Heart right ventricle (tissue), 16 donors: ENCODE measurements at regions not wholly inside any gene's neighbourhood (a gene's known extent, or its start where the extent isn't known, plus 50 kb on each side); places are given as distances from the start of the nearest gene placed in this dataset.

Experiments used
- ATAC-seq, 8 donors: fragments of 200-7000 bp; cut with Tn5 transposase; one replicate each; pipeline ENCODE4 v1.9.1; 2020; ENCODE audit warnings: mild to moderate bottlenecking in 8 of 8, moderate library complexity in 8 of 8, moderate number of reproducible peaks in 1 of 8
- DNase-seq, 2 donors: peaks; one replicate each; pipeline ENCODE4 v3.0.0-alpha.2; 2020
- H3K27ac ChIP-seq, 10 donors: fragments of 200-600 bp; sonication (generic) in 2 of 10; one replicate each; pipeline versions ENCODE4 v1.5.0 to v1.8.0; 2020 to 2022; ENCODE audit warnings: mild to moderate bottlenecking in 3 of 10
- H3K27me3 ChIP-seq, 7 donors: fragments of 200-600 bp; one replicate each; pipeline ENCODE4 v1.8.0; 2021 to 2022; ENCODE audit warnings: mild to moderate bottlenecking in 2 of 7
- H3K36me3 ChIP-seq, 9 donors: fragments of 200-600 bp; sonication (generic) in 1 of 9; one replicate each; pipeline versions ENCODE4 v1.5.0 to v1.8.0; 2020 to 2022; ENCODE audit warnings: mild to moderate bottlenecking in 2 of 9
- H3K4me1 ChIP-seq, 9 donors: fragments of 200-600 bp; sonication (generic) in 1 of 9; one replicate each; pipeline versions ENCODE4 v1.5.0 to v1.8.0; 2020 to 2022; ENCODE audit warnings: mild to moderate bottlenecking in 4 of 9
- H3K4me3 ChIP-seq, 10 donors: fragments of 200-600 bp; sonication (generic) in 2 of 10; one replicate each; pipeline versions ENCODE4 v1.5.0 to v1.8.0; 2020 to 2022; ENCODE audit warnings: mild to moderate bottlenecking in 7 of 10, moderate library complexity in 2 of 10
- H3K9me3 ChIP-seq, 11 donors: fragments of 200-600 bp in 10 of 11; sonication (generic) in 2 of 11; one replicate each; pipeline versions ENCODE4 v1.5.0 to v1.8.0; 2013 to 2022; ENCODE audit warnings: mild to moderate bottlenecking in 2 of 11, control low read depth in 1 of 11, moderate library complexity in 1 of 11
- CTCF ChIP-seq, 9 donors: fragments of 200-600 bp; sonication (generic) in 2 of 9; IDR thresholded peaks; one replicate each; pipeline versions ENCODE4 v1.5.0 to v1.8.0; 2021 to 2022; ENCODE audit warnings: antibody characterized with exemption in 9 of 9, mild to moderate bottlenecking in 5 of 9, moderate library complexity in 1 of 9
- WGBS, 2 donors: extraction: QIAGEN DNeasy Blood & Tissue Kit; methylation state at CpG; one replicate each; pipeline ENCODE4 v1.1.7; 2013; ENCODE audit warnings: inconsistent platforms in 1 of 2; 5-methylcytosine and 5-hydroxymethylcytosine counted together
- intact Hi-C, 10 donors: fragments of 100-400 bp; cut with DNase I; formaldehyde crosslinking; loops; one replicate each; pipeline versions ENCODE4 v1.11.1 to v1.14.2; 2022
- donor health status: Arrhythmogenic right ventricular cardiomyopathy.
- donor health status: ischemic (EF 13 %, LVEDD 7.1; RV severe dilation, severe dysfunction).
- donor health status: healthy with polysubstance abuse.
- donor health status: DM: no; HTN: yes; CAD: no.
- donor health status: DM: no; HTN: no; CAD: no.
- donor health status: ischemic (EF 25% LVEDD 6.9; RV normal size, moderate dysfunction).
- donor health status: ischemic (EF 25% LVEDD 5.7; RV mildly dilated, moderate dysfunction).
- donor health status: healthy.
- donor health status: DM: yes; HTN: yes; CAD: no.
- donor health status: Ischemic cardiomyopathy.
- donor health status: ischemic (EF 35%, LVEDD 5.7; RV mildly dilated, moderate dysfunction).
- donor health status: nonischemic (EF 11% LVEDD 7.7; RV severe dilation, severe dysfunction).
- donor health status: DM: yes; HTN: yes; CAD: no.
- donor health status: PGD.
- donor health status: ischemic (EF 29% LVEDD 5.4; RV normal size, mild dysfunction).
- donor health status: nonischemic (EF 23%, LVEDD 6.1; RV moderate dilation, normal function).

GRCh38 chr12:46508651-46509050 lies 136.1 kb upstream of the SLC38A2 start:
- H3K27ac ChIP-seq, result no peak overlapping the region
- peaks cover 0 to 42% (median 11%) of the 10 kb centered on the region in 11 donors for H3K9me3 ChIP-seq
- DNase-seq (no peak), ATAC-seq (no peak)
- H3K4me1 ChIP-seq, result no peaks in the 10 kb centered on the region
- intact Hi-C loops, result no loop called here
- no peak for TF ChIP-seq CTCF (IDR thresholded peaks at IDR 0.05)
- 94 to 95% methylated on average over 6 of the region's 6 CpGs for WGBS, 2 donors
- H3K36me3 ChIP-seq, result no peaks in the 10 kb centered on the region
- no peaks in the 10 kb centered on the region for H3K27me3 ChIP-seq
- no peak overlapping the region for H3K4me3 ChIP-seq

- no peak for TF ChIP-seq CTCF (IDR thresholded peaks at IDR 0.05)
- Histone ChIP-seq H3K27me3 (no peaks in the 10 kb centered on the region), H3K27ac (no peak overlapping the region), H3K9me3 (peaks cover 0 to 48% (median 11%) of the 10 kb centered on the region in 11 donors), H3K36me3 (no peaks in the 10 kb centered on the region), H3K4me3 (no peak overlapping the region), H3K4me1 (no peaks in the 10 kb centered on the region)
- DNase-seq (no peak), ATAC-seq (no peak)
- intact Hi-C loops, result no loop called here
These were observed 135.2 kb upstream of the SLC38A2 start for GRCh38 chr12:46507766-46508165.

- H3K4me1 ChIP-seq, result no peaks in the 10 kb centered on the region
- H3K9me3 ChIP-seq, result peaks cover 0 to 54% (median 11%) of the 10 kb centered on the region in 11 donors
- TF ChIP-seq CTCF (IDR thresholded peaks at IDR 0.05), result no peak
- no peaks in the 10 kb centered on the region for H3K36me3 ChIP-seq
- H3K27me3 ChIP-seq, result no peaks in the 10 kb centered on the region
- intact Hi-C loops, result no loop called here
- no peak overlapping the region for H3K27ac ChIP-seq
- 89 to 97% methylated on average over 1 of the region's 1 CpG for WGBS, 2 donors
- no peak overlapping the region for H3K4me3 ChIP-seq
- DNase-seq (no peak), ATAC-seq (no peak)
These were observed 134.4 kb upstream of the SLC38A2 start for GRCh38 chr12:46506961-46507360.

DNA sequence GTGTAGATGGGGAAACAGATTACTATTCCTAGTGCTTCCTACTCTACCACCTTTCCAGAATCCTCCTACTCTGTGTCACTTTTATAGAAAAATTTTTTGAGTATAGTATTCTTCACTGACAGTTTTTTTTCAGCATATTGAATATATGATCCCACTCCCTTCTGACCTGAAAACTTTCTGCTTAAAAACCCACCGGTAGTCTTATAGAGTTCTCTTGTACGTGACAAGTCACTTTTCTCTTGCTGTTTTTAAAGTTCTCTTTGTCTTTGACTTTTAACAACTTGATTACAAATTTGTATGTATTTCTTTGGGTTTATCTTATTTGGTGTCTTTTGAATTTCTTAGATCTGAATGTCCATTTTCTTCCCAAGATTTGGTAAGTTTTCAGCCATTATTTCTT lies 133.6 kb upstream of the SLC38A2 start:
- ATAC-seq (no peak), DNase-seq (no peak)
- Histone ChIP-seq H3K9me3 (peaks cover 0 to 54% (median 18%) of the 10 kb centered on the region in 11 donors), H3K4me3 (no peak overlapping the region), H3K36me3 (no peaks in the 10 kb centered on the region), H3K27me3 (no peaks in the 10 kb centered on the region), H3K27ac (no peak overlapping the region), H3K4me1 (no peaks in the 10 kb centered on the region)
- no peak for TF ChIP-seq CTCF (IDR thresholded peaks at IDR 0.05)
- WGBS, 2 donors, result 96 to 98% methylated on average over 2 of the region's 2 CpGs
- intact Hi-C loops, result no loop called here

GRCh38 chr12:46504494-46504893 lies 131.9 kb upstream of the SLC38A2 start:
- intact Hi-C loops, result no loop called here
- Histone ChIP-seq H3K4me3 (no peak overlapping the region), H3K9me3 (peaks cover 0 to 54% (median 23%) of the 10 kb centered on the region in 11 donors), H3K4me1 (no peaks in the 10 kb centered on the region), H3K36me3 (no peaks in the 10 kb centered on the region), H3K27me3 (no peaks in the 10 kb centered on the region), H3K27ac (no peak overlapping the region)
- WGBS, 2 donors, result 80 to 89% methylated on average over 1 of the region's 1 CpG
- ATAC-seq (no peak), DNase-seq (no peak)
- no peak for TF ChIP-seq CTCF (IDR thresholded peaks at IDR 0.05)
